ENCODE measurements at regions not wholly inside any gene's neighbourhood (a gene's known extent, or its start where the extent isn't known, plus 50 kb on each side); places are given as distances from the start of the nearest gene placed in this dataset.

DNA sequence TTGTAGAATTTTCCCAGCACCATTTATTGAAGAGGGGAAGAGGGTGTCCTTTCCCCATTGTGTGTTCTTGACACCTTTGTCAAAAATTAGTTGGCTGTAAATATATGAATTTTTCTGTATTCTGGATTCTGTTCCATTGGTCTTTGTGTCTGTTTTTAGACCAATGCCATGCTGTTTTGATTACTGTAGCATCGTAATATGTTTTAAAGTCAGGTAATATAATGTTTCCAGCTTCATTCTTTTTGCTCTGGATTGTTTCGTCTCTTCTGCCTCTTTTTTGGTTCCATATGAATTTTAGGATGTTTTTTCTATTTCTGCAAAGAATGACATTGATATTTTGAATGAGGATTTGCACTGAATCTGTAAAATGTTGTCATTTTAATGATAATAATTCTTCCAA, 331.9 kb upstream of the RGS6 start:
- Mint-ChIP-seq H3K27ac (no peak overlapping the region), H3K36me3 (peaks cover 24% of the 10 kb centered on the region), H3K4me1 (peaks cover 37% of the 10 kb centered on the region), H3K4me3 (no peak overlapping the region), H3K9me3 (peaks cover 10% of the 10 kb centered on the region)
- no peak for ATAC-seq
- DNase-seq (ENCODE audit: low spot score in 2 of 2), result no peak

DNA sequence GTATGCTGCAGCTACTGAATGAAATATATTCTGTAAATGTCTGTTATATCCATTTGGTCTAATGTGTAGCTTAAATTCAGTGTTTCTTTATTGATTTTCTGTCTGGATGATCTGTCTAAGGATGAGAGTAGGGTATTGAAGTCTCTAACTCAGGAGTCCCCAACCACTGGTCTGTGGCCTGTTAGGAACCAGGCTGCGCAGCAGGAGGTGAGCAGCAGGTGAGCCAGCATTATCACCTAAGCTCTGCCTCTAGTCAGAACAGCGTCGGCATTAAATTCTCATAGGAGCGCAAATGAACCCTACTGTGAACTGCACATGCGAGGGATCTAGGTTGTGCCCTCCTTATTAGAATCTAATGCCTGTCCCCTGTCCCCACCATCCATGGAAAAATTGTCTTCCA, 329.7 kb upstream of the RGS6 start:
- Mint-ChIP-seq H3K4me1 (peaks cover 47% of the 10 kb centered on the region), H3K27ac (no peak overlapping the region), H3K4me3 (no peak overlapping the region), H3K9me3 (peaks cover 10% of the 10 kb centered on the region), H3K36me3 (peaks cover 19% of the 10 kb centered on the region)
- ATAC-seq, result no peak
- DNase-seq (ENCODE audit: low spot score in 2 of 2), result no peak

DNA sequence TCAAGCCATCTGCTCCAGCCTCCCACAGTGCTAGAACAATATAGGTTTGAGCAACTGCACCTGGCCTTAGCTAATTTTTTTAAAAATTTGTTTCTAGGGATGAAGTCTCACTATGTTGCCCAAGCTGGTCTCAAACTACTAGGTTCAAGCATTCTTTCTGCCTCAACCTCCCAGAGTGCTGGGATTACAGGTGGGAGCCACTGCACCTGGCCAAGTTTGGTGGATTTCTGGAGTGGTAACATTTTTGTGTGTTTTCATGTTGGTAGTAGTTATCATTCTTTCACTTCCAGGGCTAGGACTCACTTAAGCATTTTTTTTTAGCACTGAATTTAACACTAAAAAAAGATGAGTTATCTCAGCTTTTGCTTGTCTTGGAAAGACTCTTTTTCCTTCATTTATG, 328.0 kb upstream of the RGS6 start:
- DNase-seq (ENCODE audit: low spot score in 2 of 2), result no peak
- peaks cover 13% of the 10 kb centered on the region for H3K36me3 Mint-ChIP-seq

DNA sequence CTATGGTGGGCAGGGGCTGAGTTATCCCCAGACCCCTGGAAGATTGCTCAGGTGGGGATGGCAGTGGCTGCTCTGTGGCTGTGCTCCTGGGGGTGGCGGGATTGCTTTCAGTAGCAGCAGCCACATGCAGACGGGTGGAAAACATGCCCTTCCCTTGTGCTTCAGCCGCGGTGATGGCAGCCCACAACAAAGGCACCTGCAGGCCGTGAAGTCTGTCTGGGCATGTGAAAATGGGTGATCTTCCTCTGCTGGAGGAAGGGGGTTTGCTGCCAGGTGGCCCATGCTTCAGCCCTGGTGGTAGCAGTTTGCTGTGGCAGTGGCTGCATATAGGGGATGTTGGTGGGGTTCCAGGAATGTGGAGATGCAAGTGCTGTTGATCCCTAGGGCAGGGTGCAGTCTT, 326.2 kb upstream of the RGS6 start:
- H3K36me3 Mint-ChIP-seq, result peaks cover 6% of the 10 kb centered on the region
- peaks cover 5% of the 10 kb centered on the region for H3K9me3 Mint-ChIP-seq
- no peak for ATAC-seq
- H3K4me3 Mint-ChIP-seq, result no peak overlapping the region
- no peak for DNase-seq (ENCODE audit: low spot score in 2 of 2)
- peak overlapping the region; percentile 36 for H3K27ac Mint-ChIP-seq
- peaks cover 35% of the 10 kb centered on the region for H3K4me1 Mint-ChIP-seq

More for the DNA sequence above, 328.0 kb upstream of the RGS6 start:
- Mint-ChIP-seq H3K9me3 (peaks cover 10% of the 10 kb centered on the region), H3K4me3 (no peak overlapping the region), H3K27ac (no peak overlapping the region), H3K4me1 (peaks cover 35% of the 10 kb centered on the region)
- ATAC-seq, result no peak

DNA sequence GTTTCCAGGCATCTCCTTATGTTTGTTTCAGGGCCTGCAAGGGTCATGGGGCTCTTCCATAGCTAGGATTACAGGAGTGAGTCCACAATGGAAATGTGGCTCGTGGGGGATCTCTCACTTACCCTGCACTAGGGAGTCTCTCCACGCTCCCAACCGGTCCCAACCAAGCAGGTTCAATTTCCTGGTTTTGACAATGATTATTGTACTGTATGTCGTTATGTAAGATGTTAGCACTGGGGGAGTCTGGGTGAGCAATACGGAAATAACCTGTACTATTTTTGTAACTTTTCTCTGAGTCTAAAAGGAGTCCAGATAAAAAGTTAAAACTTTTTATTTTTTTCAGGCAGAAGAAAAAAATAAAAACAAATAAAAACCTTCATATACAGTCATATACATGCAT, 325.7 kb upstream of the RGS6 start:
- H3K9me3 Mint-ChIP-seq, result peaks cover 5% of the 10 kb centered on the region
- H3K27ac Mint-ChIP-seq, result no peak overlapping the region

DNA sequence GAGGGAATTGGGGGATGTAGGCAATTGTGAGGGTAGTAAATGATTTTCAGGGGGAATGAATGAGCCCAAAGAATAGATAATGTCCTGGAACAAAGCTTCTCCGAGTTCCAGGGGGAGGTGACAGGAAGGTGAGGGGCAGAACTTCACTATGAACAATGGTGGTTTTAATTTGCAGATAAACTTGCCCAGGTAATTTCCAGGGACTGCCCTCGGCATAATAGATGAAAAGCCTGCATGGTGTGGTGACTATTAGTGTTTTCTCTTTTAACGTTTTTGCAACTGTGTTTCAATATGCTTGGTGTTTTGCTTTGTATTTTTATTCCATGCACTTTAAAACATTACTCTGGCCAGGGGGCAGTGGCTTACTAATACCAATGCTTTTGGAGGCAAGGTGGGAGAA, 325.2 kb upstream of the RGS6 start:
- H3K27ac Mint-ChIP-seq, result no peak overlapping the region
- H3K9me3 Mint-ChIP-seq, result peaks cover under 1% of the 10 kb centered on the region
- DNase-seq (ENCODE audit: low spot score in 2 of 2), result no peak
- H3K4me1 Mint-ChIP-seq, result peaks cover 31% of the 10 kb centered on the region
- no peak overlapping the region for H3K4me3 Mint-ChIP-seq
- no peak for ATAC-seq
- peaks cover 6% of the 10 kb centered on the region for H3K36me3 Mint-ChIP-seq

More for the DNA sequence above, 325.7 kb upstream of the RGS6 start:
- Mint-ChIP-seq H3K36me3 (peaks cover 6% of the 10 kb centered on the region), H3K4me1 (peaks cover 35% of the 10 kb centered on the region), H3K4me3 (no peak overlapping the region)
- ATAC-seq (no peak), DNase-seq (ENCODE audit: low spot score in 2 of 2) (no peak)

DNA sequence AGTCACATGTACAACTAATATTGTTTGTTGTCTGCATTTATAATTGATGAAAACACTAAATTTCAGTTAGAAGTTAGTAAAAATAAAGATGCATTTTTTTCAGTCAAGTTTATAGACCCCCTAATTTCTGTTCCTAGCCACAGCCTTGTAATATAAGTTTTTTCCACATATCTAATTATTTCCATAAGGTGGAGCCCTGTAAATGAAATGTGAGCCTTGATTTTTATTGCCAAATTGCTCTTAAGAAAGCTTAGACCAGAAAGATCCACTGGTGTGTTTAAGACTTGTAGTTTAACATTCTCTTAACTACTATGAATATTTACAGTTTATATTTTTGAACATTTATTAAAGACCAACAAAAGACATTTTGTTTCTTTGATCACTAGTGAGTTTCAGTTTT, 322.1 kb upstream of the RGS6 start:
- DNase-seq (ENCODE audit: low spot score in 2 of 2) (no peak), ATAC-seq (no peak)
- Mint-ChIP-seq H3K27ac (no peak overlapping the region), H3K9me3 (no peaks in the 10 kb centered on the region), H3K36me3 (peaks cover 2% of the 10 kb centered on the region), H3K4me3 (no peak overlapping the region), H3K4me1 (peaks cover 30% of the 10 kb centered on the region)

DNA sequence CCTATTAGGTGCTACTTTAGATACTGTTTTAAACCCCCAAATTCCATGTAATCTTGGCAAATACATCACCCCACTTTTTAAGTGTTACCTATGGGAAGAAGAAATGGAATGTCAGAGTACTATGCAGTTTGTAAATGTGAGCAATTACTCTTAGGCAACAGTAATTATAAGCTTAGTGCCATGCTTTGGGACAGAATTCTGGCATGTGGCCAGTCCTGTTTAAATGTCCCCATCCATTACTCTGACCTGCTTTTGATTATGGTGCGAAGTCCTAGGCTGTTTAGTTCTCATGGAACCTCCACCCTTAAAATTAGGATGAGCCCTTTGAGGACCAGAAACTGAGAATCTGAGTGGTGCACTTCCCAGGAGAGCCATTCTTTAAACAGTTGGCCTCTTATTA, 321.4 kb upstream of the RGS6 start:
- Mint-ChIP-seq H3K36me3 (no peaks in the 10 kb centered on the region), H3K9me3 (no peaks in the 10 kb centered on the region), H3K27ac (no peak overlapping the region), H3K4me3 (no peak overlapping the region), H3K4me1 (peaks cover 30% of the 10 kb centered on the region)
- ATAC-seq (no peak), DNase-seq (ENCODE audit: low spot score in 2 of 2) (no peak)

DNA sequence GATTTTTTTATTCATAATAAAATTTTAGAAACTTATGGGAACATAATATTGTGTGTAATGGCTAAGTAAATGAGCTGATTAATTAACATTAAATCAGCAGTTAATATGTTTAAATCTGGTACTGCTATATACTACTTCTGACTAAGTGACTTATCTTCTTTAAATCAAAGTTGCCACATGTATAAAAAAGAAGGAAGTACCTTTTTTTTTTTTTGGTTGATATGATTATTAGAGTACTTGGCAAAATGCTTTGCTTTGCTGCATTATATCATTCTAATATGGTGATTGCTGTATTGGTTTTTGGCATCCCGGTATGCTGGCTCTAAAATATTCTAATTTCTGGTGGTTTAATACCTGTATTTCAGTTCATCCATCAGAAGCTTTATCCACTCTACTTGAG, 319.1 kb upstream of the RGS6 start:
- Mint-ChIP-seq H3K9me3 (no peaks in the 10 kb centered on the region), H3K36me3 (peaks cover 7% of the 10 kb centered on the region)
- ATAC-seq, result no peak

DNA sequence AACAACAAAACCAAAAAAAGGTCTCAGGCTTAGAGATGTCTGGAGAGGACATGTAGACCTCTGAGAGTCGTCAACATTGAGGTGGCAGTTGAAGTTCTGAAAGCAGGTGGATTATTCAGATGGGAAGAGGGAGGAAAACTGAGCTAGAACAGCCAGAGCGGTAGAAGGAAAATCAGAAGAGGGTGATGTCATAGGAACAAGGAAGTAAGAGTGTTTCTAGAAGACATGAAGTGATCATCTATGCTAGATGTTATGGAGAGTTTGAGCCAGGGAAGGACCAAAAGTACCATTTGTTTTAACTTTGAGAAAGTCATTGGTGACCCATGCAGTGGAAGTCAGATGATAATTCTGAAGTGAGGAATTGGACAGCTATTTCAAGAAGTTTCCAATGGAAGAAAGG, 316.2 kb upstream of the RGS6 start:
- H3K36me3 Mint-ChIP-seq, result peaks cover 36% of the 10 kb centered on the region
- peaks cover 27% of the 10 kb centered on the region for H3K4me1 Mint-ChIP-seq
- ATAC-seq (no peak), DNase-seq (ENCODE audit: low spot score in 2 of 2) (no peak)
- no peak overlapping the region for H3K27ac Mint-ChIP-seq
- no peaks in the 10 kb centered on the region for H3K9me3 Mint-ChIP-seq
- H3K4me3 Mint-ChIP-seq, result no peak overlapping the region

More for the DNA sequence above, 319.1 kb upstream of the RGS6 start:
- no peak for DNase-seq (ENCODE audit: low spot score in 2 of 2)
- H3K27ac Mint-ChIP-seq, result no peak overlapping the region
- peaks cover 17% of the 10 kb centered on the region for H3K4me1 Mint-ChIP-seq
- no peak overlapping the region for H3K4me3 Mint-ChIP-seq

DNA sequence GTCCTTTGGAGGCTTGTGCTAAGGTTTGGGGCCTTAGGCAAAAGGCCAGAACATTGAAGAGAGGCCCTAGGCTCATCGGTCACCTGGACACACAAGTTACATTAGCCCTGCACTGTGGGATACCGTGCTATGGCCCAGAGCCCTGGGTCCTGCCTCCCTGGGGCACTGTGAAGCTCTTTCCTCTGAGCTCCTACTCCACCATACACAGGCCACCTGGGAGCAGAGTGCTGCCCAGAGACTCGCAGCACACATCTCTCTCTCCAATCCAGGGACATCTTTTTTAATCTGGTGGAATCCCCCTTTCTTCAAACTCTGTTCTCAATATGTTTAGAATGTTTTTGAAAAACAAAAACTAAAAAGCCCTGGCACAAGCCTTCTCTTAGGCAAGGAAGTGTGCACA, 314.2 kb upstream of the RGS6 start:
- Mint-ChIP-seq H3K9me3 (no peaks in the 10 kb centered on the region), H3K4me3 (no peak overlapping the region), H3K27ac (no peak overlapping the region), H3K36me3 (peaks cover 45% of the 10 kb centered on the region), H3K4me1 (peaks cover 38% of the 10 kb centered on the region)
- DNase-seq (ENCODE audit: low spot score in 2 of 2) (no peak), ATAC-seq (no peak)

DNA sequence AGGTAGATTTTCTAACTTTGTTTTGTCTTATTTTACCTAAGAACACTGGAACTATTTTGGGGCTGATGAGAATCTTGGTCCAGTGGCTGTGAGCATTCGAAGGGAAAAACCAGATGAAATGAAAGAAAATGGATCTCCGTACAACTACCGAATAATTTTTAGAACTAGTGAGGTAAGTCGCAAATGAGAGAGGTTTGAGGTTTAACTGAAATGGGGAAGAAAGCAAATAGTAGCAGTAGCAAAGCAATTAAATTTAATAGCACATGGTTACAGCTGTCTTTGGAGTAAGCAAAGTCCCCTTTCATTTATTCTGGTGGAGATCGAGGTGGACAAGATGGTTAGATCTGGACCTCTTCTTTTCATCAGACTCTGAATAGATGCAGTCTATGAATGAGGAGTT, 313.5 kb upstream of the RGS6 start:
- Mint-ChIP-seq H3K4me3 (no peak overlapping the region), H3K9me3 (no peaks in the 10 kb centered on the region), H3K27ac (no peak overlapping the region), H3K4me1 (peaks cover 38% of the 10 kb centered on the region), H3K36me3 (peaks cover 49% of the 10 kb centered on the region)
- no peak for ATAC-seq
- no peak for DNase-seq (ENCODE audit: low spot score in 2 of 2)

DNA sequence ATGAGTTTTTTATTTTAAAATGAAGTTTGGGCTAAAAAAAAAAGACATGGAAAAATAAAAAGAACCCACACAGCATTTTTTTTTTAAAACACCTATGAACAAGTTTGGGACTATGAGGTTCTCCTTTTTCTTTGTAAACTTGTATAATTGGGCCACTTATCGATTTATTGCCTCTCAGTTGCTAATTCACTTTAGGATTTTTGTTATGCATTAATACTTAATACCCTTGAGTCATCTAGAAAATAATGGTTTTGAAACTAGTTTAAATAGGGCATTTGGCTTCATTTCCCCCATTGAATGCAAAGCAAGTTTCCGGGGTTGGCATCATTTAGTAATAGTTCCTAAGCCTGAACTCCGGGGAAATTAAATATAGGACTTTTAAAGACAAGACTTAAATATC, 312.8 kb upstream of the RGS6 start:
- Mint-ChIP-seq H3K4me3 (no peak overlapping the region), H3K9me3 (no peaks in the 10 kb centered on the region), H3K27ac (no peak overlapping the region), H3K36me3 (peaks cover 57% of the 10 kb centered on the region), H3K4me1 (peaks cover 38% of the 10 kb centered on the region)
- ATAC-seq (no peak), DNase-seq (ENCODE audit: low spot score in 2 of 2) (no peak)

DNA sequence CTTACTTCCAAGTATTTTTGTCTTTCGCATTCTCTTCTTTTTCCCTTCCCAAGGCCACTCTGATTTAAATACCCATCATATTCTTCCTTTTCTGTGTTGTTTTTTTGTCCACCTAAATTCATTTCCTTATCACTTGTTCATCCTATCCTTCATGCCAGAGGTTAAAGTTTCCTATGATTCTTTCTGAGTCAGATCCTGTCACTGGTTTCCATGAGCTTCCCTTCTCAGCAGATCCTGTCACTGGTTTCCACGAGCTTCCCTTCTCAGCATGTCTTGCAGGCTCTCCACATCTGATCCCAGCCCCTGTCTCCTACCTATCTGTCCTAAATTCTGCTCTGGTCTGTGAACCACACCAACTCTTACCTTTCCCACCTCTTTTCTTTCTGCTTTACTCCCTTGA, 311.8 kb upstream of the RGS6 start:
- Mint-ChIP-seq H3K4me1 (peaks cover 34% of the 10 kb centered on the region), H3K9me3 (no peaks in the 10 kb centered on the region), H3K36me3 (peaks cover 66% of the 10 kb centered on the region), H3K27ac (peak overlapping the region; percentile 38), H3K4me3 (no peak overlapping the region)
- DNase-seq (ENCODE audit: low spot score in 2 of 2) (no peak), ATAC-seq (no peak)

DNA sequence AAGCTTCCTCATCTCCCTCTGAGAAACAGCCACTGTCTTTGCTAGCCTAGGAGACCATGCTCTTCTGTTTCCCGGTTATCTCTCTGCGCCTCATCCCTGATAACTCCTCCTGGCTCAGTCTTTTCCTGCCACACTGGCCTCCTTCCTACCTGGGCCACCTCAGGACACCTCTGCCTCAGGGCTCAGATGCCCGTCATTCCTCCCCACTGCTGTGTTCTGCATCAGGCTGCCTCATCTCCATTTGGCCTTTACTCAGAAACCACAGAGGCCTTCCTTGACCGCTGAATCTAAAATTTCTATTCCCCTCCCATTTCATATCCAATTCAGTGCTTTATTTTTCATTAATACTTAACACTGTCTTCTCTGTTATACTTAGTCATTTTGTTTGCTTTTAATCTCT, 311.0 kb upstream of the RGS6 start:
- Mint-ChIP-seq H3K9me3 (no peaks in the 10 kb centered on the region), H3K4me1 (peaks cover 25% of the 10 kb centered on the region), H3K27ac (peak overlapping the region; percentile 2), H3K4me3 (no peak overlapping the region), H3K36me3 (peaks cover 73% of the 10 kb centered on the region)
- no peak for ATAC-seq
- DNase-seq (ENCODE audit: low spot score in 2 of 2), result no peak

DNA sequence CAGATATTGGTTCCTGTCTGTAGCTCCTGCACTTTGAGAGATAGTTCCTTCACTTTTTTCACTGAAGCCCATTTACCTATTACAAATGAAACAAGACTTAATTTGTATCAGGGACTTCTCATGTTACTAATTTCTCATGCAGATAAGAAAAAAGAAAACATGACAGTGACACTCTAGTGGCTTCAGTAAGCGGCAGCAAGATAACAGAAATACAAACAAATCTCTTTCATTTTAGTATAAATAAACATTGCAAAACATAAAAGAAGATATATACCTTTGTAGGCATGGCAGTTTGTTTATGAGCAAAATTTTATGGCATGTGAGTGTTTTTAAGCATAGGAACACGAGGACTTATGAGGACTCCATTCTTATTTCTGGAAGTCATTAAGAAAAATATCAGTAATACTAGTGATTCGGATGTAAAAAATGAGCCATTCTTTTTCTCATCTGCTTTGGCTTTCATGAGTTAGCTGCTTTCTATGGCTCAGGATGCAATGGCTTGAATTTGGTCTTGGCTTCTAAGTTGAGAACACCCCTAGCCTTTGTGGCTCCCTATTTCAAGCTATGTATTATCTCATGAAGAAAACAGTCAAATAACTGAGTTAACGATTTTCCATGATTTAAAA, 310.1 kb upstream of the RGS6 start:
- Mint-ChIP-seq H3K27ac (peak overlapping the region; percentile 2), H3K36me3 (peaks cover 75% of the 10 kb centered on the region), H3K9me3 (no peaks in the 10 kb centered on the region), H3K4me1 (peaks cover 21% of the 10 kb centered on the region), H3K4me3 (no peak overlapping the region)
- no peak for DNase-seq (ENCODE audit: low spot score in 2 of 2)
- ATAC-seq, result no peak

DNA sequence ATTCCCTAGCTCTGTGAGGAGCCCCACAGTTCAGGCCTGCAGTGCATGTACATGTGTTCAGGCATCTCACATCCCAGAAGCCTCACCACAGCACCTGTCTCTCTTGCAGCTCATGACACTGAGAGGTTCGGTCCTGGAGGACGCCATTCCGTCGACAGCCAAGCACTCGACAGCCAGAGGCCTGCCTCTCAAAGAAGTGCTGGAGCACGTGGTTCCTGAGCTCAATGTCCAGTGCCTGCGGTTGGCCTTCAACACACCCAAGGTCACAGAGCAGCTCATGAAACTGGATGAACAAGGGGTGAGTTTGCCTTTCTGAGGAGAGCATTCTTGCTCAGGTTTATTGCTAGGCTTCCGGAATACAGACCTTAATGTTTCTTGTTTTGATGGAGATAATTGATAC, 308.3 kb upstream of the RGS6 start:
- peaks cover 70% of the 10 kb centered on the region for H3K36me3 Mint-ChIP-seq
- H3K27ac Mint-ChIP-seq, result peak overlapping the region; percentile 12
- H3K9me3 Mint-ChIP-seq, result no peaks in the 10 kb centered on the region
- H3K4me1 Mint-ChIP-seq, result peaks cover 21% of the 10 kb centered on the region
- ATAC-seq, result no peak
- no peak for DNase-seq (ENCODE audit: low spot score in 2 of 2)
- no peak overlapping the region for H3K4me3 Mint-ChIP-seq

Data from stimulated activated effector memory CD8-positive, alpha-beta T cell treated with anti-CD3 and anti-CD28 coated beads, Interleukin-12 subunit alpha, Interleukin-12 subunit beta, amount 100 ng/mL, for 72 hours (primary cell).